ENCODE measurements at regions not wholly inside any gene's neighbourhood (a gene's known extent, or its start where the extent isn't known, plus 50 kb on each side); places are given as distances from the start of the nearest gene placed in this dataset.

GRCh38 chr13:85666356-85666755 lies 132.9 kb downstream of the SLITRK6 start:
- Mint-ChIP-seq H3K27me3 (no peaks in the 10 kb centered on the region), H3K4me3 (no peak overlapping the region), H3K9me3 (peaks cover 0 to 15% (median 4%) of the 10 kb centered on the region in 8 donors), H3K36me3 (no peaks in the 10 kb centered on the region), H3K27ac (no peak overlapping the region), H3K4me1 (no peaks in the 10 kb centered on the region)
- H3K36me3 ChIP-seq (ENCODE audit: insufficient read depth, low read length): no peaks in the 10 kb centered on the region
- no peak for DNase-seq
- POLR2A ChIA-PET (ENCODE audit: partially characterized antibody): no interaction called here
- intact Hi-C loops (cut with micrococcal nuclease): no loop called here
- CTCF ChIA-PET (ENCODE audit: partially characterized antibody): no interaction called here
- no peak overlapping the region for H3K4me3 ChIP-seq (ENCODE audit: low read length in 2 of 2)
- no peaks in the 10 kb centered on the region for H3K27me3 ChIP-seq (ENCODE audit: insufficient read depth, low read length)
- H3K9me3 ChIP-seq (ENCODE audit: control insufficient read depth in 1 of 2, low read length in 2 of 2): no peaks in the 10 kb centered on the region
- H3K27ac ChIP-seq (ENCODE audit: low read depth, low read length): no peak overlapping the region
- H3K4me1 ChIP-seq (ENCODE audit: insufficient read depth, low read length): no peaks in the 10 kb centered on the region

- Histone ChIP-seq H3K27ac (ENCODE audit: low read depth, low read length) (no peak overlapping the region), H3K4me1 (ENCODE audit: insufficient read depth, low read length) (no peaks in the 10 kb centered on the region), H3K9me3 (ENCODE audit: control insufficient read depth in 1 of 2, low read length in 2 of 2) (no peaks in the 10 kb centered on the region), H3K27me3 (ENCODE audit: insufficient read depth, low read length) (no peaks in the 10 kb centered on the region), H3K4me3 (ENCODE audit: low read length in 2 of 2) (no peak overlapping the region), H3K36me3 (ENCODE audit: insufficient read depth, low read length) (no peaks in the 10 kb centered on the region)
- peaks cover 0 to 15% (median 6%) of the 10 kb centered on the region in 8 donors for H3K9me3 Mint-ChIP-seq
- POLR2A ChIA-PET (ENCODE audit: partially characterized antibody): no interaction called here
- no peaks in the 10 kb centered on the region for H3K36me3 Mint-ChIP-seq
- no peaks in the 10 kb centered on the region for H3K4me1 Mint-ChIP-seq
- intact Hi-C loops (cut with micrococcal nuclease): no loop called here
- no peaks in the 10 kb centered on the region for H3K27me3 Mint-ChIP-seq
- no peak overlapping the region for H3K4me3 Mint-ChIP-seq
- no peak for DNase-seq
- H3K27ac Mint-ChIP-seq: no peak overlapping the region
- CTCF ChIA-PET (ENCODE audit: partially characterized antibody): no interaction called here
Measured at GRCh38 chr13:85665286-85665685, 133.9 kb downstream of the SLITRK6 start.

- intact Hi-C loops (cut with micrococcal nuclease): no loop called here
- Histone ChIP-seq H3K27ac (ENCODE audit: low read depth, low read length) (no peak overlapping the region), H3K9me3 (ENCODE audit: control insufficient read depth in 1 of 2, low read length in 2 of 2) (no peaks in the 10 kb centered on the region), H3K27me3 (ENCODE audit: insufficient read depth, low read length) (no peaks in the 10 kb centered on the region), H3K4me3 (ENCODE audit: low read length in 2 of 2) (no peak overlapping the region), H3K4me1 (ENCODE audit: insufficient read depth, low read length) (no peaks in the 10 kb centered on the region), H3K36me3 (ENCODE audit: insufficient read depth, low read length) (no peaks in the 10 kb centered on the region)
- H3K27me3 Mint-ChIP-seq: no peaks in the 10 kb centered on the region
- ChIA-PET CTCF (ENCODE audit: partially characterized antibody) (no interaction called here), POLR2A (ENCODE audit: partially characterized antibody) (no interaction called here)
- H3K4me1 Mint-ChIP-seq: no peaks in the 10 kb centered on the region
- no peak overlapping the region for H3K4me3 Mint-ChIP-seq
- no peak for DNase-seq
- no peaks in the 10 kb centered on the region for H3K36me3 Mint-ChIP-seq
- peaks cover 2 to 13% (median 4%) of the 10 kb centered on the region in 8 donors for H3K9me3 Mint-ChIP-seq
- no peak overlapping the region for H3K27ac Mint-ChIP-seq
Measured at GRCh38 chr13:85663856-85664255, 135.4 kb downstream of the SLITRK6 start.

GRCh38 chr13:85662186-85662585 lies 137.0 kb downstream of the SLITRK6 start:
- Mint-ChIP-seq H3K27me3 (no peaks in the 10 kb centered on the region), H3K36me3 (no peaks in the 10 kb centered on the region), H3K4me3 (no peak overlapping the region), H3K4me1 (no peaks in the 10 kb centered on the region), H3K9me3 (peaks cover 2 to 19% (median 3%) of the 10 kb centered on the region in 8 donors), H3K27ac (no peak overlapping the region)
- no peaks in the 10 kb centered on the region for H3K9me3 ChIP-seq (ENCODE audit: control insufficient read depth in 1 of 2, low read length in 2 of 2)
- H3K4me3 ChIP-seq (ENCODE audit: low read length in 2 of 2): no peak overlapping the region
- CTCF ChIA-PET (ENCODE audit: partially characterized antibody): no interaction called here
- POLR2A ChIA-PET (ENCODE audit: partially characterized antibody): no interaction called here
- H3K27ac ChIP-seq (ENCODE audit: low read depth, low read length): no peak overlapping the region
- intact Hi-C loops (cut with micrococcal nuclease): no loop called here
- no peak for DNase-seq
- H3K27me3 ChIP-seq (ENCODE audit: insufficient read depth, low read length): no peaks in the 10 kb centered on the region
- H3K36me3 ChIP-seq (ENCODE audit: insufficient read depth, low read length): no peaks in the 10 kb centered on the region
- H3K4me1 ChIP-seq (ENCODE audit: insufficient read depth, low read length): no peaks in the 10 kb centered on the region

GRCh38 chr13:85661675-85662074 lies 137.5 kb downstream of the SLITRK6 start:
- ChIA-PET CTCF (ENCODE audit: partially characterized antibody) (no interaction called here), POLR2A (ENCODE audit: partially characterized antibody) (no interaction called here)
- DNase-seq: no peak
- Histone ChIP-seq H3K36me3 (ENCODE audit: insufficient read depth, low read length) (no peaks in the 10 kb centered on the region), H3K27ac (ENCODE audit: low read depth, low read length) (no peak overlapping the region), H3K4me3 (ENCODE audit: low read length in 2 of 2) (no peak overlapping the region), H3K27me3 (ENCODE audit: insufficient read depth, low read length) (no peaks in the 10 kb centered on the region), H3K9me3 (ENCODE audit: control insufficient read depth in 1 of 2, low read length in 2 of 2) (no peaks in the 10 kb centered on the region), H3K4me1 (ENCODE audit: insufficient read depth, low read length) (no peaks in the 10 kb centered on the region)
- no peaks in the 10 kb centered on the region for H3K36me3 Mint-ChIP-seq
- H3K27ac Mint-ChIP-seq: no peak overlapping the region
- peaks cover 2 to 19% (median 3%) of the 10 kb centered on the region in 8 donors for H3K9me3 Mint-ChIP-seq
- no peaks in the 10 kb centered on the region for H3K27me3 Mint-ChIP-seq
- H3K4me1 Mint-ChIP-seq: no peaks in the 10 kb centered on the region
- intact Hi-C loops (cut with micrococcal nuclease): no loop called here
- H3K4me3 Mint-ChIP-seq: no peak overlapping the region

- POLR2A ChIA-PET (ENCODE audit: partially characterized antibody): no interaction called here
Measured at GRCh38 chr13:85659493-85659892, 139.7 kb downstream of the SLITRK6 start.

GRCh38 chr13:85657942-85658341 lies 141.3 kb downstream of the SLITRK6 start:
- no peaks in the 10 kb centered on the region for H3K9me3 ChIP-seq (ENCODE audit: control insufficient read depth in 1 of 2, low read length in 2 of 2)
- Mint-ChIP-seq H3K4me1 (no peaks in the 10 kb centered on the region), H3K9me3 (peaks cover 0 to 16% (median 3%) of the 10 kb centered on the region in 8 donors), H3K27me3 (no peaks in the 10 kb centered on the region), H3K4me3 (no peak overlapping the region), H3K36me3 (no peaks in the 10 kb centered on the region), H3K27ac (no peak overlapping the region)
- H3K27ac ChIP-seq (ENCODE audit: low read depth, low read length): no peak overlapping the region
- ChIA-PET CTCF (ENCODE audit: partially characterized antibody) (no interaction called here), POLR2A (ENCODE audit: partially characterized antibody) (no interaction called here)
- no peak overlapping the region for H3K4me3 ChIP-seq (ENCODE audit: low read length in 2 of 2)
- H3K36me3 ChIP-seq (ENCODE audit: insufficient read depth, low read length): no peaks in the 10 kb centered on the region
- DNase-seq: no peak
- H3K4me1 ChIP-seq (ENCODE audit: insufficient read depth, low read length): no peaks in the 10 kb centered on the region
- H3K27me3 ChIP-seq (ENCODE audit: insufficient read depth, low read length): no peaks in the 10 kb centered on the region
- intact Hi-C loops (cut with micrococcal nuclease): no loop called here

More at GRCh38 chr13:85659493-85659892, 139.7 kb downstream of the SLITRK6 start:
- Histone ChIP-seq H3K4me3 (ENCODE audit: low read length in 2 of 2) (no peak overlapping the region), H3K27ac (ENCODE audit: low read depth, low read length) (no peak overlapping the region), H3K4me1 (ENCODE audit: insufficient read depth, low read length) (no peaks in the 10 kb centered on the region), H3K9me3 (ENCODE audit: control insufficient read depth in 1 of 2, low read length in 2 of 2) (no peaks in the 10 kb centered on the region), H3K27me3 (ENCODE audit: insufficient read depth, low read length) (no peaks in the 10 kb centered on the region), H3K36me3 (ENCODE audit: insufficient read depth, low read length) (no peaks in the 10 kb centered on the region)
- H3K27ac Mint-ChIP-seq: no peak overlapping the region
- H3K4me1 Mint-ChIP-seq: no peaks in the 10 kb centered on the region
- no peak overlapping the region for H3K4me3 Mint-ChIP-seq
- no peaks in the 10 kb centered on the region for H3K36me3 Mint-ChIP-seq
- intact Hi-C loops (cut with micrococcal nuclease): no loop called here
- no peaks in the 10 kb centered on the region for H3K27me3 Mint-ChIP-seq
- DNase-seq: no peak
- CTCF ChIA-PET (ENCODE audit: partially characterized antibody): no interaction called here
- peaks cover 2 to 19% (median 3%) of the 10 kb centered on the region in 8 donors for H3K9me3 Mint-ChIP-seq

- H3K9me3 Mint-ChIP-seq: peaks cover 0 to 12% (median 3%) of the 10 kb centered on the region in 8 donors
- H3K4me3 Mint-ChIP-seq: no peak overlapping the region
- no peaks in the 10 kb centered on the region for H3K4me1 ChIP-seq (ENCODE audit: insufficient read depth, low read length)
- H3K9me3 ChIP-seq (ENCODE audit: control insufficient read depth in 1 of 2, low read length in 2 of 2): no peaks in the 10 kb centered on the region
- ChIA-PET CTCF (ENCODE audit: partially characterized antibody) (no interaction called here), POLR2A (ENCODE audit: partially characterized antibody) (no interaction called here)
- H3K27ac ChIP-seq (ENCODE audit: low read depth, low read length): no peak overlapping the region
- H3K27me3 Mint-ChIP-seq: no peaks in the 10 kb centered on the region
- no peak overlapping the region for H3K27ac Mint-ChIP-seq
- no peaks in the 10 kb centered on the region for H3K36me3 Mint-ChIP-seq
- DNase-seq: no peak
- no peaks in the 10 kb centered on the region for H3K27me3 ChIP-seq (ENCODE audit: insufficient read depth, low read length)
- no peaks in the 10 kb centered on the region for H3K36me3 ChIP-seq (ENCODE audit: insufficient read depth, low read length)
- no peak overlapping the region for H3K4me3 ChIP-seq (ENCODE audit: low read length in 2 of 2)
- intact Hi-C loops (cut with micrococcal nuclease): no loop called here
- no peaks in the 10 kb centered on the region for H3K4me1 Mint-ChIP-seq
Measured at GRCh38 chr13:85655040-85655439, 144.2 kb downstream of the SLITRK6 start.
